Spleen (tissue), 11 donors: ENCODE measurements at regions not wholly inside any gene's neighbourhood (a gene's known extent, or its start where the extent isn't known, plus 50 kb on each side); places are given as distances from the start of the nearest gene placed in this dataset.
A peak's percentile ranks its signal among the peaks of the same experiment; 100 is the strongest.
"Not testable (repeated sequence)": the region's sequence is repeated elsewhere in the genome, so short reads cannot be mapped to it uniquely, and the experiment has no call there.

Source experiments
- DNase-seq: peaks from one replicate; pipeline ENCODE4 v3.0.0-alpha.2; 2020
- H3K27ac ChIP-seq, 8 donors: fragments of 200-600 bp; sonication (generic) in 7 of 8; 1 replicate in 4 of 8; 2 replicates in 4 of 8; pipeline versions ENCODE4 v1.5.0 to v1.8.0; 2016 to 2021; ENCODE audit warnings: inconsistent platforms in 4 of 8, mild to moderate bottlenecking in 4 of 8, moderate library complexity in 1 of 8
- H3K27me3 ChIP-seq, 7 donors: fragments of 200-600 bp; sonication (generic) in 6 of 7; replicated peaks in 1 of 7; 1 replicate in 4 of 7; 2 replicates in 3 of 7; pipeline versions ENCODE4 v1.5.0 to v1.8.0; 2016 to 2021; ENCODE audit warnings: inconsistent platforms in 3 of 7, mild to moderate bottlenecking in 1 of 7
- H3K36me3 ChIP-seq, 6 donors: fragments of 200-600 bp; sonication (generic) in 5 of 6; 1 replicate in 4 of 6; 2 replicates in 2 of 6; pipeline versions ENCODE4 v1.5.0 to v1.8.0; 2016 to 2021; ENCODE audit warnings: inconsistent platforms in 2 of 6
- H3K4me1 ChIP-seq, 6 donors: fragments of 200-600 bp; sonication (generic) in 5 of 6; 1 replicate in 3 of 6; 2 replicates in 3 of 6; pipeline versions ENCODE4 v1.5.0 to v1.8.0; 2016 to 2021; ENCODE audit warnings: inconsistent platforms in 3 of 6
- H3K4me3 ChIP-seq, 8 donors: fragments of 200-600 bp; sonication (generic) in 7 of 8; 1 replicate in 4 of 8; 2 replicates in 4 of 8; pipeline versions ENCODE4 v1.5.0 to v1.8.0; 2016 to 2021; ENCODE audit warnings: inconsistent platforms in 4 of 8, mild to moderate bottlenecking in 4 of 8, moderate library complexity in 2 of 8
- H3K9me3 ChIP-seq, 8 donors: fragments of 200-600 bp; sonication (generic) in 7 of 8; 1 replicate in 4 of 8; 2 replicates in 4 of 8; pipeline versions ENCODE4 v1.5.0 to v1.8.0; 2016 to 2021; ENCODE audit warnings: inconsistent platforms in 4 of 8
- CTCF ChIP-seq, 11 experiments: fragments of 200-600 bp in 7 of 11; fragments of 450-650 bp in 4 of 11; sonication (generic) in 4 of 11; IDR thresholded peaks in 8 of 11; conservative IDR thresholded peaks in 3 of 11; 1 replicate in 7 of 11; 2 replicates in 4 of 11; pipeline versions ENCODE4 v1.4.0 to v1.8.0; 2016 to 2021; ENCODE audit warnings: antibody characterized with exemption in 11 of 11, inconsistent platforms in 4 of 11, mild to moderate bottlenecking in 1 of 11
- POLR2A ChIP-seq, 3 donors: fragments of 450-650 bp; IDR thresholded peaks; one replicate each; pipeline ENCODE4 v1.5.1; 2017; ENCODE audit warnings: antibody characterized with exemption in 3 of 3, mild to moderate bottlenecking in 1 of 3
- POLR2AphosphoS5 ChIP-seq, 3 donors: sonication (generic); formaldehyde crosslinking; IDR thresholded peaks; one replicate each; pipeline ENCODE4 v1.5.1; 2017; ENCODE audit warnings: antibody characterized with exemption in 3 of 3
- WGBS, 5 donors: extraction: QIAGEN DNeasy Blood & Tissue Kit in 3 of 5; methylation state at CpG; one replicate each; pipeline versions ENCODE4 v1.1.5 to v1.1.7; 2013 to 2018; 5-methylcytosine and 5-hydroxymethylcytosine counted together
- intact Hi-C: fragments of 100-400 bp; cut with DNase I; formaldehyde crosslinking; loops from one replicate; pipeline ENCODE4 v1.15.0; 2023; ENCODE audit warnings: low total_unique reads
- donor health status: healthy with polysubstance abuse.
- donor health status: DM: no; HTN: no; CAD: no; lungs with moderate emphysema.
- donor health status: DM: no; HTN: no; CAD: no.
- donor health status: Bipolar disorder and iron deficiency.
- donor health status: healthy.
- donor health status: DM: no; HTN: no; CAD: no.
- donor health status: DM: yes; HTN: yes; CAD: no.

DNA sequence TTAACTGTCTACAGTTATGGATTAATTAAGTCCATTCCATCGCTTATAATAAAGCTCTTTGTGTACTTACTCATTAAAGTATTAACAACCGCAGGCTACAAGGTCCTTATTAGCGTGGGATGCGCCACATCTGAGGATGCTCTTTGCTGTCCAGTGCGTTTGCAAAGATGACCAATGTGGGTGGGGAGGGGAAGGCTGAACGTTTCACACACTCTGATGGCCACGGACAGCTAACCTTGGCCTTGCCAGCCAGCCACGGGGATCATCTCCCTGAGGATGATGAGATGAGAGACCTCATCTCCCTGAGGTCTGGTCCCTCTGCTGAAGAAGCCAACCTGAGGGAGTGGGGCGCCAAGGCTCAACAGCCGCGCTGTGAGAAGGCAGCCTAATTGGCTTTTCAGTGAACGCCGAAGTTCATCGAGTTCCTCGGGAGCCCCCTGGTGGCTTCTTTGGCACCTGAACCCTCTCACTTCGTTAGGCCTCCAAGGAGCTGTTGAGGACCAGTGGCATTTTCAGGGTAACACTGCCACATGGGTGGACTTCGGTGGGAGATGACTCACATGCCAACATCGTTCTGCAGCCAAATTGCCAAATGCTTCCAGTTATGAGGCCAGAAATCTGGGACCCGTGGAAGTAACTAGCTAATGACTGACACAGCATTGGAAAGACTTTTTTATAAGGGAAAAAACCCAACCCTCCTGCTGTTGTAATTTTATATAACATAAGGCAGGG, 69.3 kb upstream of the SEC11C start:
- TF ChIP-seq CTCF (IDR thresholded peaks at IDR 0.05 in 8 of 11, conservative IDR thresholded peaks at IDR 0.05 in 3 of 11) = peak; percentile 61 to 93 (median 77)
- no peak for TF ChIP-seq POLR2A (IDR thresholded peaks at IDR 0.05)
- H3K27me3 ChIP-seq = peaks cover 0 to 4% (median 0%) of the 10 kb centered on the region in 7 donors
- H3K4me1 ChIP-seq = peaks cover 0 to 16% (median 6%) of the 10 kb centered on the region in 6 donors
- H3K27ac ChIP-seq = no peak overlapping the region
- peak; percentile 91 for DNase-seq
- whole genome bisulfite sequencing, 5 donors = 32 to 53% (median 33%) methylated on average over 8 to 19 of the region's 19 CpGs
- H3K4me3 ChIP-seq = no peak overlapping the region
- no peaks in the 10 kb centered on the region for H3K9me3 ChIP-seq
- no peaks in the 10 kb centered on the region for H3K36me3 ChIP-seq
- intact Hi-C loops = loop anchor here (5.0 kb wide), 1 partner anchor 288 kb away; no protein-coding TSS in a partner anchor

GRCh38 chr18:59072727-59073421, 66.8 kb upstream of the SEC11C start:
- Histone ChIP-seq H3K27me3 (peaks cover 0 to 4% (median 0%) of the 10 kb centered on the region in 7 donors), H3K27ac (peak overlapping the region in 5 of 8 donors; percentile 3 to 57 (median 21)), H3K9me3 (no peaks in the 10 kb centered on the region), H3K4me1 (peaks cover 0 to 31% (median 8%) of the 10 kb centered on the region in 6 donors), H3K36me3 (no peaks in the 10 kb centered on the region), H3K4me3 (no peak overlapping the region)
- 72 to 88% (median 86%) methylated on average over 6 of the region's 6 CpGs for WGBS, 5 donors
- no peak for TF ChIP-seq POLR2AphosphoS5 (IDR thresholded peaks at IDR 0.05)
- no peak for TF ChIP-seq CTCF (IDR thresholded peaks at IDR 0.05 in 8 of 11, conservative IDR thresholded peaks at IDR 0.05 in 3 of 11)
- TF ChIP-seq POLR2A (IDR thresholded peaks at IDR 0.05) = no peak
- DNase-seq = no peak
- intact Hi-C loops = loop anchor here (5.0 kb wide), 1 partner anchor 291 kb away; no protein-coding TSS in a partner anchor

DNA sequence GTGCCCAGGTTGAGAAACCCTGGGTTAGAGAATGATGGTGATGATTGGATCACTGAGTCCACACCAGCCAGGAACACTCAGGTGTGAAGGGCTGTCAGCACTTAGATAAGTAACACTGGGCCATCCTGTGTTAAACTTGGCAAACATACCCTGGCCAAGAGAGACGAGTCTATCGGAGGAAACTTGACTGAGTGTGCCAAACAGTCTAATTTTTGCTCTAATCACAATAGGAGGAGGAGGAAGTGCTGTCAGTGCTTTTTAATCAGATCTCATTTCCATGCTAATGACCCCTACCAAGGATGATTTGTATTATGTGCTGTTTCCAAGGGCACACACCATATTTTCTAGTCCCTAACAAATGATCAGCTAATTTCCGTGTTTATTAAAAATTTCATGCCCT, 63.8 kb upstream of the SEC11C start:
- intact Hi-C loops = no loop called here
- H3K4me3 ChIP-seq = no peak overlapping the region
- H3K27me3 ChIP-seq = peaks cover 0 to 15% (median 0%) of the 10 kb centered on the region in 7 donors
- H3K27ac ChIP-seq = peak overlapping the region in 1 of 8 donors; percentile 9
- H3K36me3 ChIP-seq = no peaks in the 10 kb centered on the region
- TF ChIP-seq CTCF (IDR thresholded peaks at IDR 0.05 in 8 of 11, conservative IDR thresholded peaks at IDR 0.05 in 3 of 11) (no peak), POLR2A (IDR thresholded peaks at IDR 0.05) (no peak), POLR2AphosphoS5 (IDR thresholded peaks at IDR 0.05) (no peak)
- 52 to 81% (median 60%) methylated on average over 3 of the region's 3 CpGs for WGBS, 5 donors
- H3K9me3 ChIP-seq = no peaks in the 10 kb centered on the region
- DNase-seq = no peak
- H3K4me1 ChIP-seq = peaks cover 0 to 32% (median 4%) of the 10 kb centered on the region in 6 donors

GRCh38 chr18:59079264-59079663, 60.4 kb upstream of the SEC11C start:
- WGBS, 5 donors = 83 to 92% (median 90%) methylated on average over 4 of the region's 4 CpGs
- H3K4me3 ChIP-seq = no peak overlapping the region
- intact Hi-C loops = no loop called here
- no peaks in the 10 kb centered on the region for H3K36me3 ChIP-seq
- H3K27ac ChIP-seq = peak overlapping the region in 2 of 8 donors; percentile 22 to 24
- peaks cover 0 to 29% (median 6%) of the 10 kb centered on the region in 6 donors for H3K4me1 ChIP-seq
- DNase-seq = no peak
- peaks cover 0 to 39% (median 0%) of the 10 kb centered on the region in 7 donors for H3K27me3 ChIP-seq
- no peak for TF ChIP-seq POLR2A (IDR thresholded peaks at IDR 0.05)
- TF ChIP-seq CTCF (IDR thresholded peaks at IDR 0.05 in 8 of 11, conservative IDR thresholded peaks at IDR 0.05 in 3 of 11) = no peak
- TF ChIP-seq POLR2AphosphoS5 (IDR thresholded peaks at IDR 0.05) = no peak
- no peaks in the 10 kb centered on the region for H3K9me3 ChIP-seq

GRCh38 chr18:59079687-59080501, 59.8 kb upstream of the SEC11C start:
- peaks cover 0 to 35% (median 9%) of the 10 kb centered on the region in 6 donors for H3K4me1 ChIP-seq
- H3K4me3 ChIP-seq, H3K27ac ChIP-seq, H3K9me3 ChIP-seq, intact Hi-C loops, DNase-seq, H3K36me3 ChIP-seq: not testable (repeated sequence)
- 90 to 96% (median 94%) methylated on average over 7 of the region's 7 CpGs for WGBS, 5 donors
- peaks cover 0 to 39% (median 0%) of the 10 kb centered on the region in 7 donors for H3K27me3 ChIP-seq
